ENCODE measurements at regions not wholly inside any gene's neighbourhood (a gene's known extent, or its start where the extent isn't known, plus 50 kb on each side); places are given as distances from the start of the nearest gene placed in this dataset.

DNA sequence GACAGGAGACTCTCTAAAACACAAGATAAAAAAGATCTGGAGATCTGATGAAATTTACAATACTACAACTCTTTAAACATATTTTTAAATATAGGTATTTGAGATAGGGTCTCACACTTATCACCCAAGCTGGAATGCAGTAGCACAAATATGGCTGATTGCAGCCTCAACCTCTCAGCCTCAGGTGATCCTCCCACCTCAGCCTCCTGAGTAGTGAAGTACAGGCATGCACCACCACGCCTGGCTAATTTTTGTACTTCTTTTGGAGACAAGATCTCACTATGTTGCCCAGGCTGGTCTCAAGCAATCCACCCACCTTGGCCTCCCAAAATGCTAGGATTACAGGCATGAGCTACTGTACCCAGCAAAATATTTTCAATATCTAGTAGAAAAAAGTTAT lies 170.0 kb upstream of the NR5A2 start (continued):
- TF ChIP-seq, protein P1, sequence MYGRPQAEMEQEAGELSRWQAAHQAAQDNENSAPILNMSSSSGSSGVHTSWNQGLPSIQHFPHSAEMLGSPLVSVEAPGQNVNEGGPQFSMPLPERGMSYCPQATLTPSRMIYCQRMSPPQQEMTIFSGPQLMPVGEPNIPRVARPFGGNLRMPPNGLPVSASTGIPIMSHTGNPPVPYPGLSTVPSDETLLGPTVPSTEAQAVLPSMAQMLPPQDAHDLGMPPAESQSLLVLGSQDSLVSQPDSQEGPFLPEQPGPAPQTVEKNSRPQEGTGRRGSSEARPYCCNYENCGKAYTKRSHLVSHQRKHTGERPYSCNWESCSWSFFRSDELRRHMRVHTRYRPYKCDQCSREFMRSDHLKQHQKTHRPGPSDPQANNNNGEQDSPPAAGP (tag by site-specific recombination; IDR thresholded peaks at IDR 0.05) = no peak

DNA sequence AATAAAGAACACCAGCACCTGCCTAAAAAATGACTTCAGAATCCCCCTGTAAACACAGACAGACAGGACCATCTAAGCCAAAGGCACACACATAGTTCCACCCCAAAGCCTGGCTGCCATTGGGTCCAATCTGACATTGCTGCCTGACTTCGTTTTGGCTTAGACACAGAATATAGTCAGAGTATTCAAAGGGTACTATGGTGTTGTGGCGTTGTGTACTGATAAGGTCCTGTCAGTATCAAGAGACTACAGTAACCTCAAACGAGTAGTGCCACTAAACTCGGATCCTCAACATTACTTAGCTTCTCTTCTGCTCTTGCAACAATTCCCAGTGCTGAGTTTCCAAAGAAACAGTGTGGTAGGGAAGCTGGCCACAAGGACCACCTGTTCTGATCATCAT lies 169.3 kb upstream of the NR5A2 start:
- Histone ChIP-seq H3K4me1 (ENCODE audit: control insufficient read depth, insufficient read depth, low read length) (no peaks in the 10 kb centered on the region), H3K27ac (ENCODE audit: extremely low read depth, low read depth, low read length) (no peak overlapping the region), H3K36me3 (ENCODE audit: control insufficient read depth in 2 of 2, insufficient read depth in 1 of 2, low read length in 2 of 2) (no peaks in the 10 kb centered on the region), H3K4me3 (ENCODE audit: low read depth, low read length) (no peak overlapping the region), H3K9me3 (ENCODE audit: control insufficient read depth, insufficient read depth, low read depth, low read length) (no peaks in the 10 kb centered on the region)
- TF ChIP-seq HOXA7 (CRISPR knock-in tag; IDR thresholded peaks at IDR 0.05; ENCODE audit: borderline replicate concordance) (no peak), ZEB2 (tag by site-specific recombination; IDR thresholded peaks at IDR 0.05) (no peak), ZXDB (tag by site-specific recombination; IDR thresholded peaks at IDR 0.05) (no peak), SCRT2 (tag by site-specific recombination; IDR thresholded peaks at IDR 0.05) (no peak), ZNF596 (tag by site-specific recombination; IDR thresholded peaks at IDR 0.05) (no peak), ZNF585B (tag by site-specific recombination; IDR thresholded peaks at IDR 0.05) (no peak), MYNN (tag by site-specific recombination; IDR thresholded peaks at IDR 0.05; ENCODE audit: borderline replicate concordance) (no peak), ZNF391 (tag by site-specific recombination; IDR thresholded peaks at IDR 0.05; ENCODE audit: borderline replicate concordance, low read depth) (no peak), ZNF791 (tag by site-specific recombination; IDR thresholded peaks at IDR 0.05) (no peak)
- TF ChIP-seq, protein P2, sequence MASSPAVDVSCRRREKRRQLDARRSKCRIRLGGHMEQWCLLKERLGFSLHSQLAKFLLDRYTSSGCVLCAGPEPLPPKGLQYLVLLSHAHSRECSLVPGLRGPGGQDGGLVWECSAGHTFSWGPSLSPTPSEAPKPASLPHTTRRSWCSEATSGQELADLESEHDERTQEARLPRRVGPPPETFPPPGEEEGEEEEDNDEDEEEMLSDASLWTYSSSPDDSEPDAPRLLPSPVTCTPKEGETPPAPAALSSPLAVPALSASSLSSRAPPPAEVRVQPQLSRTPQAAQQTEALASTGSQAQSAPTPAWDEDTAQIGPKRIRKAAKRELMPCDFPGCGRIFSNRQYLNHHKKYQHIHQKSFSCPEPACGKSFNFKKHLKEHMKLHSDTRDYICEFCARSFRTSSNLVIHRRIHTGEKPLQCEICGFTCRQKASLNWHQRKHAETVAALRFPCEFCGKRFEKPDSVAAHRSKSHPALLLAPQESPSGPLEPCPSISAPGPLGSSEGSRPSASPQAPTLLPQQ (tag by site-specific recombination; IDR thresholded peaks at IDR 0.05) = no peak
- TF ChIP-seq, protein P3, sequence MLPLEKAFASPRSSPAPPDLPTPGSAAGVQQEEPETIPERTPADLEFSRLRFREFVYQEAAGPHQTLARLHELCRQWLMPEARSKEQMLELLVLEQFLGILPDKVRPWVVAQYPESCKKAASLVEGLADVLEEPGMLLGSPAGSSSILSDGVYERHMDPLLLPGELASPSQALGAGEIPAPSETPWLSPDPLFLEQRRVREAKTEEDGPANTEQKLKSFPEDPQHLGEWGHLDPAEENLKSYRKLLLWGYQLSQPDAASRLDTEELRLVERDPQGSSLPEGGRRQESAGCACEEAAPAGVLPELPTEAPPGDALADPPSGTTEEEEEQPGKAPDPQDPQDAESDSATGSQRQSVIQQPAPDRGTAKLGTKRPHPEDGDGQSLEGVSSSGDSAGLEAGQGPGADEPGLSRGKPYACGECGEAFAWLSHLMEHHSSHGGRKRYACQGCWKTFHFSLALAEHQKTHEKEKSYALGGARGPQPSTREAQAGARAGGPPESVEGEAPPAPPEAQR (tag by site-specific recombination; IDR thresholded peaks at IDR 0.05) = no peak
- TF ChIP-seq, protein P4, sequence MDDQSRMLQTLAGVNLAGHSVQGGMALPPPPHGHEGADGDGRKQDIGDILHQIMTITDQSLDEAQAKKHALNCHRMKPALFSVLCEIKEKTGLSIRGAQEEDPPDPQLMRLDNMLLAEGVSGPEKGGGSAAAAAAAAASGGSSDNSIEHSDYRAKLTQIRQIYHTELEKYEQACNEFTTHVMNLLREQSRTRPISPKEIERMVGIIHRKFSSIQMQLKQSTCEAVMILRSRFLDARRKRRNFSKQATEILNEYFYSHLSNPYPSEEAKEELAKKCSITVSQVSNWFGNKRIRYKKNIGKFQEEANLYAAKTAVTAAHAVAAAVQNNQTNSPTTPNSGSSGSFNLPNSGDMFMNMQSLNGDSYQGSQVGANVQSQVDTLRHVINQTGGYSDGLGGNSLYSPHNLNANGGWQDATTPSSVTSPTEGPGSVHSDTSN (CRISPR knock-in tag; IDR thresholded peaks at IDR 0.05) = no peak
- ChIA-PET POLR2A (no interaction called here), CTCF (interaction anchor here (0.6 kb wide), 1 partner anchor 630 kb away, joined by 3 read pairs; no protein-coding TSS in a partner anchor)

DNA sequence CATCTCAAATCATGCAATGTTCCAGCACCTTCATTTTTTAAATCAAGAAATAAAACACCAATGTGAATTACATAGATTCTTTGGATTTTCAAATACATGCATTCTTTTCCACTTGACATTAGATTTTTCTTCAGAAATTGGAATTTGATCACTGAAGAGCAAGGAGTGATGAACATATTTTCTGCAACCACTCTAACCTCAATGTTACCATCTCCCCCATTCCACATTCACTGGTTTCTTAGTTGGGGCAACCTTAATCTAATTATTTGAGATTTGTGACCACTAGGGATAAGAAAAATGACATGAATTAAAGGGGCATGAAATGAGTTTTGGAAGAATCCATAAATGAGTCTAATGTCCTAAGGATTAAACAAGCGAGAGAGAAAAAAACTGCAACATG lies 168.7 kb upstream of the NR5A2 start:
- Histone ChIP-seq H3K4me3 (ENCODE audit: low read depth, low read length) (no peak overlapping the region), H3K4me1 (ENCODE audit: control insufficient read depth, insufficient read depth, low read length) (no peaks in the 10 kb centered on the region), H3K9me3 (ENCODE audit: control insufficient read depth, insufficient read depth, low read depth, low read length) (no peaks in the 10 kb centered on the region), H3K27ac (ENCODE audit: extremely low read depth, low read depth, low read length) (no peak overlapping the region), H3K36me3 (ENCODE audit: control insufficient read depth in 2 of 2, insufficient read depth in 1 of 2, low read length in 2 of 2) (no peaks in the 10 kb centered on the region)
- POLR2A ChIA-PET = no interaction called here
- CTCF ChIA-PET = interaction anchor here (0.6 kb wide), 1 partner anchor 630 kb away, joined by 3 read pairs; no protein-coding TSS in a partner anchor
- TF ChIP-seq, protein P5, sequence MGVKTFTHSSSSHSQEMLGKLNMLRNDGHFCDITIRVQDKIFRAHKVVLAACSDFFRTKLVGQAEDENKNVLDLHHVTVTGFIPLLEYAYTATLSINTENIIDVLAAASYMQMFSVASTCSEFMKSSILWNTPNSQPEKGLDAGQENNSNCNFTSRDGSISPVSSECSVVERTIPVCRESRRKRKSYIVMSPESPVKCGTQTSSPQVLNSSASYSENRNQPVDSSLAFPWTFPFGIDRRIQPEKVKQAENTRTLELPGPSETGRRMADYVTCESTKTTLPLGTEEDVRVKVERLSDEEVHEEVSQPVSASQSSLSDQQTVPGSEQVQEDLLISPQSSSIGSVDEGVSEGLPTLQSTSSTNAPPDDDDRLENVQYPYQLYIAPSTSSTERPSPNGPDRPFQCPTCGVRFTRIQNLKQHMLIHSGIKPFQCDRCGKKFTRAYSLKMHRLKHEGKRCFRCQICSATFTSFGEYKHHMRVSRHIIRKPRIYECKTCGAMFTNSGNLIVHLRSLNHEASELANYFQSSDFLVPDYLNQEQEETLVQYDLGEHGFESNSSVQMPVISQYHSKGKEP (tag by site-specific recombination; IDR thresholded peaks at IDR 0.05) = no peak
- TF ChIP-seq ZNF548 (tag by site-specific recombination; IDR thresholded peaks at IDR 0.05) (no peak), ZNF670 (tag by site-specific recombination; IDR thresholded peaks at IDR 0.05; ENCODE audit: low read depth) (no peak), ZSCAN16 (tag by site-specific recombination; IDR thresholded peaks at IDR 0.05) (no peak), ZNF585B (tag by site-specific recombination; IDR thresholded peaks at IDR 0.05) (no peak), ZNF423 (tag by site-specific recombination; IDR thresholded peaks at IDR 0.05) (no peak), ZNF549 (tag by site-specific recombination; IDR thresholded peaks at IDR 0.05) (no peak), ZNF274 (IDR thresholded peaks at IDR 0.05; ENCODE audit: low read length) (no peak), ZNF274 (tag by site-specific recombination; IDR thresholded peaks at IDR 0.05; ENCODE audit: borderline replicate concordance) (no peak), KLF8 (tag by site-specific recombination; IDR thresholded peaks at IDR 0.05) (no peak), ZNF596 (tag by site-specific recombination; IDR thresholded peaks at IDR 0.05) (no peak), GLI2 (tag by site-specific recombination; IDR thresholded peaks at IDR 0.05; ENCODE audit: borderline replicate concordance, low read depth) (no peak), BCL11B (tag by site-specific recombination; IDR thresholded peaks at IDR 0.05; ENCODE audit: low read depth) (no peak), ZNF416 (tag by site-specific recombination; IDR thresholded peaks at IDR 0.05) (no peak), ZNF155 (tag by site-specific recombination; IDR thresholded peaks at IDR 0.05) (no peak), ZNF202 (tag by site-specific recombination; IDR thresholded peaks at IDR 0.05; ENCODE audit: borderline replicate concordance) (no peak), ZNF664 (tag by site-specific recombination; IDR thresholded peaks at IDR 0.05) (no peak), KLF1 (tag by site-specific recombination; IDR thresholded peaks at IDR 0.05) (no peak), ZNF544 (tag by site-specific recombination; IDR thresholded peaks at IDR 0.05) (no peak)

Data from HEK293 (cell line).